Aorta (tissue), 5 donors: ENCODE measurements at regions not wholly inside any gene's neighbourhood (a gene's known extent, or its start where the extent isn't known, plus 50 kb on each side); places are given as distances from the start of the nearest gene placed in this dataset.

ENCODE experiments used
- ATAC-seq: fragments of 200-7000 bp; cut with Tn5 transposase; one replicate; pipeline ENCODE4 v1.9.1; 2022; ENCODE audit warnings: moderate library complexity; ENCODE audit not compliant: low FRiP score
- DNase-seq, 2 donors: peaks; one replicate each; pipeline ENCODE4 v3.0.0-alpha.2; 2020
- H3K27ac ChIP-seq, 2 donors: one replicate each; pipeline ENCODE4 v1.5.1; 2013; ENCODE audit warnings: low read length in 2 of 2, mild to moderate bottlenecking in 2 of 2, moderate library complexity in 2 of 2, control low read depth in 1 of 2, inconsistent platforms in 1 of 2, low read depth in 1 of 2
- H3K27me3 ChIP-seq, 2 donors: one replicate each; pipeline ENCODE4 v1.6.1; 2013; ENCODE audit warnings: control low read depth in 1 of 2, low read length in 1 of 2, mild to moderate bottlenecking in 1 of 2, moderate library complexity in 1 of 2; ENCODE audit not compliant: insufficient read depth in 2 of 2, control insufficient read depth in 1 of 2
- H3K36me3 ChIP-seq, 2 donors: one replicate each; pipeline ENCODE4 v1.6.1; 2013; ENCODE audit warnings: control low read depth in 1 of 2, low read length in 1 of 2, mild to moderate bottlenecking in 1 of 2; ENCODE audit not compliant: insufficient read depth in 2 of 2, control insufficient read depth in 1 of 2
- H3K4me1 ChIP-seq, 2 donors: one replicate each; pipeline ENCODE4 v1.6.1; 2013; ENCODE audit warnings: low read length in 2 of 2, control low read depth in 1 of 2, mild to moderate bottlenecking in 1 of 2, moderate library complexity in 1 of 2; ENCODE audit not compliant: insufficient read depth in 2 of 2, control insufficient read depth in 1 of 2
- H3K4me3 ChIP-seq, 2 donors: one replicate each; pipeline ENCODE4 v1.5.1; 2013; ENCODE audit warnings: low read length in 2 of 2, control low read depth in 1 of 2, mild to moderate bottlenecking in 1 of 2
- H3K9me3 ChIP-seq: one replicate; pipeline ENCODE4 v1.6.1; 2013; ENCODE audit warnings: mild to moderate bottlenecking, low read length; ENCODE audit not compliant: control insufficient read depth
- WGBS, 2 donors: extraction: QIAGEN DNeasy Blood & Tissue Kit; methylation state at CpG; one replicate each; pipeline ENCODE4 v1.1.7; 2013; 5-methylcytosine and 5-hydroxymethylcytosine counted together
- intact Hi-C, 2 donors: fragments of 100-400 bp; cut with DNase I; formaldehyde crosslinking; loops; one replicate each; pipeline versions ENCODE4 v1.14.2 to v1.15.0; 2022
- donor health status: healthy with polysubstance abuse.
- donor health status: Bipolar disorder and iron deficiency.
- donor health status: DM: no; HTN: no; CAD: no.
- donor health status: DM: no; HTN: no; CAD: no.
- donor health status: DM: yes; HTN: yes; CAD: no.

DNA sequence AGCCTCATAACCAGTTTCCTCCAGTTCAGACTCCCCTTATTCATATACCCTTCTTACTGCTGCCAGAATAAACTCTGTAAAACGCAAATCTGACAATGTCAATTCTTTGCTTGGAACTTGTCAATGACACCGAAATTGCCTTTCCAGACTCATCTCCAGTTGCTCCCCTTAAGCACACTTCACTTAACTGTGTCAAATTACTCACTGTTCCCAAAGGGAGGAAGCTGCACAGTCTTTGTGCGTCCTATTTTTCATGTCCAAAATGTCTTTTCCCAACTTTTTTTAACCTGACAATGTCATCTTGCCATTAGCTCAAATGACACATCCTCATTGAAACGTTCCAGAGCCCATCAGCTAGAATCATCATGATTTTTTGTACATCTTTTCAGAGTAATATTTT, 867.3 kb downstream of the RPA4 start:
- no peaks in the 10 kb centered on the region for H3K4me1 ChIP-seq
- H3K4me3 ChIP-seq = no peak overlapping the region
- H3K9me3 ChIP-seq = no peaks in the 10 kb centered on the region
- H3K36me3 ChIP-seq = no peaks in the 10 kb centered on the region
- WGBS, 2 donors = 62 to 72% methylated on average over 4 of the region's 4 CpGs
- ATAC-seq (no peak), DNase-seq (no peak)
- H3K27me3 ChIP-seq = no peaks in the 10 kb centered on the region
- H3K27ac ChIP-seq = no peak overlapping the region
- intact Hi-C loops = no loop called here

GRCh38 chrX:97751735-97752134, 868.0 kb downstream of the RPA4 start:
- ATAC-seq (no peak), DNase-seq (no peak)
- Histone ChIP-seq H3K4me3 (no peak overlapping the region), H3K27ac (no peak overlapping the region), H3K27me3 (no peaks in the 10 kb centered on the region), H3K9me3 (no peaks in the 10 kb centered on the region), H3K4me1 (no peaks in the 10 kb centered on the region), H3K36me3 (no peaks in the 10 kb centered on the region)
- 76 to 86% methylated on average over 4 of the region's 4 CpGs for WGBS, 2 donors
- intact Hi-C loops = no loop called here

GRCh38 chrX:97756879-97757278, 873.2 kb downstream of the RPA4 start:
- no peak overlapping the region for H3K4me3 ChIP-seq
- no peak overlapping the region for H3K27ac ChIP-seq
- WGBS, 2 donors = 86 to 87% methylated on average over 5 of the region's 5 CpGs
- ATAC-seq (no peak), DNase-seq (no peak)
- intact Hi-C loops = no loop called here
- H3K36me3 ChIP-seq = no peaks in the 10 kb centered on the region
- H3K9me3 ChIP-seq = no peaks in the 10 kb centered on the region
- H3K27me3 ChIP-seq = no peaks in the 10 kb centered on the region
- no peaks in the 10 kb centered on the region for H3K4me1 ChIP-seq

DNA sequence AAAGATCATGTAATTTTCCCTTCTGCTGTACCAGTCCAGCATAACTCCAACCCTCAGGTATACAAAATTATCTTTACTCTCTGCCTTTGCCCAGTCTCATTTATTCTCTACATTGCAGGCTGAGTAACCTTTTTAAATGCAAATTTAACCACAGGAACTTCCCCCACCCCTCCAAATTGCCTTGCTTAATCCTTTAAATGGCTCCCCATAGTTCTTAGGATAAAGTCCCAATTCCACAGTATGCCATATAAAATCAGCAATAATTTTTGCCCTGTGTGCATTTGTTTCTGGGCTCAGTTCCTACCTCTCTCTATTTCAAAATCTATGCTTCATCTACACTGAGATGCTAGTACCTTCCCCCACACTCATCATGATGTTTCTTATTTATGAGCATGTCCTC, 879.7 kb downstream of the RPA4 start:
- H3K27ac ChIP-seq = no peak overlapping the region
- no peaks in the 10 kb centered on the region for H3K4me1 ChIP-seq
- H3K9me3 ChIP-seq = no peaks in the 10 kb centered on the region
- ATAC-seq (no peak), DNase-seq (no peak)
- intact Hi-C loops = no loop called here
- no peaks in the 10 kb centered on the region for H3K27me3 ChIP-seq
- H3K4me3 ChIP-seq = no peak overlapping the region
- no peaks in the 10 kb centered on the region for H3K36me3 ChIP-seq

DNA sequence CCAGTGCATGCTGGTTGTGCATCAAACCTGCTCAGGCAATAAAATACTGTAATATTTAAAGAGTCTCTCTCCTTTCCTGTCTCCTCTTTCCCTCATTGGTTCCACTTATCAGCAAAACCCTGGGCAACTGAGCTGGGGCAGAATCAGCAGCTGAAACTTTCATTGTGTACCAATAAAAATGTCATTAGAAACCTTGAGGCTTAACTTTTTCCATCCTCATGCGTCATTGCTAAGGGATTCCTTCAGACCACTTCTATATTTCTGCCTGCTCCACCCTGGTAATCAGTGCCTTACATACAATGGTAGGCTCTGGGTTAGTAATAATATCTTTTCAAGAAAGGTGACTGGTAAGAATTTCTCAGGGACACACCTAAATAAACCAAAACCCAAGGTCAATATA, 880.3 kb downstream of the RPA4 start:
- ATAC-seq = no peak
- Histone ChIP-seq H3K9me3 (no peaks in the 10 kb centered on the region), H3K4me3 (no peak overlapping the region), H3K27me3 (no peaks in the 10 kb centered on the region), H3K4me1 (no peaks in the 10 kb centered on the region), H3K27ac (no peak overlapping the region), H3K36me3 (no peaks in the 10 kb centered on the region)
- DNase-seq = no peak
- intact Hi-C loops = no loop called here
- WGBS, 2 donors = 0 to 1% methylated on average over 1 of the region's 1 CpG

GRCh38 chrX:97766501-97767095, 882.9 kb downstream of the RPA4 start:
- 80 to 83% methylated on average over 5 of the region's 5 CpGs for WGBS, 2 donors
- no peaks in the 10 kb centered on the region for H3K36me3 ChIP-seq
- intact Hi-C loops = no loop called here

DNA sequence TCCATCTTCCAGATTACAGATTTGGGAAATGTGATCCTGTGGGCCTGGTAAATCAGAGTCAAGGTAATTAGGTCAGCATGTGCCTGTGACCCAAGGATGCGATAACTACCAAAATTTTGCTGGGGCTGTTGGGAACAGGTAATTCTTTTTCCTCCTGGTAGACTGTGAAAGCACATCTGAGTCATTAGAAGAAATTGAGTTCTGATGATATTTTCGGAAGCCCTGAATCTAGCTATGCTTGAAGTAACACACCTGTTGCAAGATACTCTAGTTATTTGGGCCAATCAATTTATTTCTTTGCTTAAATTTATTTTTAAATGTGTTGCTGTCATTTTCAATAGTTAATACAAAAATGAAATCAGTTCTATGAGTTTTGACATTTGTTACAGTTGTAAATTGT, 903.6 kb downstream of the RPA4 start:
- Histone ChIP-seq H3K4me1 (no peaks in the 10 kb centered on the region), H3K36me3 (no peaks in the 10 kb centered on the region), H3K4me3 (no peak overlapping the region), H3K27me3 (no peaks in the 10 kb centered on the region), H3K27ac (no peak overlapping the region), H3K9me3 (no peaks in the 10 kb centered on the region)
- WGBS, 2 donors = 94 to 96% methylated on average over 2 of the region's 2 CpGs
- intact Hi-C loops = no loop called here
- ATAC-seq = no peak
- DNase-seq = no peak

More at GRCh38 chrX:97766501-97767095, 882.9 kb downstream of the RPA4 start:
- Histone ChIP-seq H3K27ac (no peak overlapping the region), H3K27me3 (no peaks in the 10 kb centered on the region), H3K4me3 (no peak overlapping the region), H3K4me1 (no peaks in the 10 kb centered on the region), H3K9me3 (no peaks in the 10 kb centered on the region)
- DNase-seq (no peak), ATAC-seq (no peak)

DNA sequence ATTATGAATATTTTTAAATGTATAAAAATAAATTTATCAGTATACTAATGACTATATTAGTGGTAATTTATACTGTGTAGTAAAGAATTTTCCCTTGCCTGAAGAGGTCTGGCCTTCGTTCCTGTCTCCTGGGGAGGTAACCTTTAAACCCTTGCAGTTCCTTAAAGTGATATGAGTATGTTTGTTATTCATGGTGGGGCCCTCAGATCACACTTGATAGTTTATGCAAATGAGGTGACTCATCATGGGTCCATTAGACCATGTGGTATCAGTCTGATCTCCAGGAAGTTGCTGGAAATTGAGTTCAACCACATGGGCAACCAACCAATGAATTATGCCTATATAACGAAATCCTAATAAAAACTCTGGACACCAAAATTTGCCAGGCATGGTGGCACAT, 904.1 kb downstream of the RPA4 start:
- intact Hi-C loops = no loop called here
- ATAC-seq (no peak), DNase-seq (no peak)
- Histone ChIP-seq H3K4me1 (no peaks in the 10 kb centered on the region), H3K9me3 (no peaks in the 10 kb centered on the region), H3K36me3 (no peaks in the 10 kb centered on the region), H3K27ac (no peak overlapping the region), H3K4me3 (no peak overlapping the region), H3K27me3 (no peaks in the 10 kb centered on the region)
- 89 to 97% methylated on average over 2 of the region's 2 CpGs for WGBS, 2 donors

- no peak overlapping the region for H3K27ac ChIP-seq
- no peaks in the 10 kb centered on the region for H3K36me3 ChIP-seq
- 88 to 95% methylated on average over 1 of the region's 1 CpG for WGBS, 2 donors
- intact Hi-C loops = no loop called here
- H3K27me3 ChIP-seq = no peaks in the 10 kb centered on the region
- no peaks in the 10 kb centered on the region for H3K4me1 ChIP-seq
- H3K4me3 ChIP-seq = no peak overlapping the region
- ATAC-seq = no peak
- no peak for DNase-seq
- H3K9me3 ChIP-seq = no peaks in the 10 kb centered on the region
Measured at GRCh38 chrX:97790850-97791249, 907.1 kb downstream of the RPA4 start.
